ENCODE measurements at regions not wholly inside any gene's neighbourhood (a gene's known extent, or its start where the extent isn't known, plus 50 kb on each side); places are given as distances from the start of the nearest gene placed in this dataset.
"Not testable (repeated sequence)": the region's sequence is repeated elsewhere in the genome, so short reads cannot be mapped to it uniquely, and the experiment has no call there.

DNA sequence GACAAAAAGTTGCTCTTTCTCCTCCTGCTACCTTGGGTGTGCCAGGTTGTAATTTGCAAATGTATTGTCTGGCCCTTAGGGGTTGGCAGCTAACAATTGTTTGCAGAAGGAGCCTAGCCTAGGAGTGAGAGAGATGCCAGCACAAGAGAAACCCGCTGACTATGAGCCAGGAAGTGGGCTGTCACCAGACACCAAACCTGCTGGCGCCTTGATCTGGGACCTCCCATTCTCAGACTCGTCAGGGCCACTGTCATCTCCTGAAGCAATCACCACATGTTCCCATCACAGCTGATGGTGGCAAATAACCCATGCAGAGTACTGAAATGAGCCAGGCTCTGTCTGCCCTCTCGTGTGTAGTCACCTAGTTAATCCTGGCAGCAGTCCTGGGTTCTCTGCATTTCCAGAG, 406.4 kb upstream of the NPAP1 start:
- peaks cover 28% of the 10 kb centered on the region for H3K36me3 Mint-ChIP-seq
- peaks cover 20% of the 10 kb centered on the region; the same call in 1 of the 2 replicates for H3K9me3 Mint-ChIP-seq
- ChIA-PET POLR2A (no interaction called here), CTCF (no interaction called here)
- H3K27me3 Mint-ChIP-seq (ENCODE audit: low read depth), result peaks cover 2% of the 10 kb centered on the region; the same call in 1 of the 2 replicates
- H3K27ac Mint-ChIP-seq, result no peak overlapping the region
- DNase-seq (ENCODE audit: low spot score) (no peak), ATAC-seq (peak; percentile 34)
- H3K4me1 Mint-ChIP-seq, result peaks cover 13% of the 10 kb centered on the region
- TF ChIP-seq, protein P1, sequence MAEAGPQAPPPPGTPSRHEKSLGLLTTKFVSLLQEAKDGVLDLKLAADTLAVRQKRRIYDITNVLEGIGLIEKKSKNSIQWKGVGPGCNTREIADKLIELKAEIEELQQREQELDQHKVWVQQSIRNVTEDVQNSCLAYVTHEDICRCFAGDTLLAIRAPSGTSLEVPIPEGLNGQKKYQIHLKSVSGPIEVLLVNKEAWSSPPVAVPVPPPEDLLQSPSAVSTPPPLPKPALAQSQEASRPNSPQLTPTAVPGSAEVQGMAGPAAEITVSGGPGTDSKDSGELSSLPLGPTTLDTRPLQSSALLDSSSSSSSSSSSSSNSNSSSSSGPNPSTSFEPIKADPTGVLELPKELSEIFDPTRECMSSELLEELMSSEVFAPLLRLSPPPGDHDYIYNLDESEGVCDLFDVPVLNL (CRISPR knock-in tag; IDR thresholded peaks at IDR 0.05; ENCODE audit: borderline replicate concordance, low read depth), result no peak
- TF ChIP-seq ATF1 (CRISPR knock-in tag; IDR thresholded peaks at IDR 0.05) (no peak), IRF2 (CRISPR knock-in tag; IDR thresholded peaks at IDR 0.05; ENCODE audit: borderline replicate concordance, low read depth) (no peak), HMGXB4 (CRISPR knock-in tag; IDR thresholded peaks at IDR 0.05) (no peak)
- no peak overlapping the region for H3K4me3 Mint-ChIP-seq

GRCh38 chr15:24269923-24270322, 405.7 kb upstream of the NPAP1 start:
- TF ChIP-seq JUN (CRISPR knock-in tag; IDR thresholded peaks at IDR 0.05) (no peak), CREB1 (CRISPR knock-in tag; IDR thresholded peaks at IDR 0.05) (no peak), IRF2 (CRISPR knock-in tag; IDR thresholded peaks at IDR 0.05; ENCODE audit: borderline replicate concordance, low read depth) (no peak), ETV6 (CRISPR knock-in tag; IDR thresholded peaks at IDR 0.05) (no peak), ELF4 (CRISPR knock-in tag; IDR thresholded peaks at IDR 0.05; ENCODE audit: low read depth) (no peak), CBFB (CRISPR knock-in tag; IDR thresholded peaks at IDR 0.05; ENCODE audit: low read depth) (no peak), ARID4B (CRISPR knock-in tag; IDR thresholded peaks at IDR 0.05; ENCODE audit: borderline replicate concordance) (no peak), FOXP1 (CRISPR knock-in tag; IDR thresholded peaks at IDR 0.05; ENCODE audit: borderline replicate concordance) (no peak), ZNF671 (CRISPR knock-in tag; IDR thresholded peaks at IDR 0.05) (no peak), MYBL2 (CRISPR knock-in tag; IDR thresholded peaks at IDR 0.05) (no peak), TEAD4 (CRISPR knock-in tag; IDR thresholded peaks at IDR 0.05) (no peak), SP1 (CRISPR knock-in tag; conservative IDR thresholded peaks at IDR 0.05) (no peak), HMGXB4 (CRISPR knock-in tag; IDR thresholded peaks at IDR 0.05) (no peak), ZNF423 (CRISPR knock-in tag; IDR thresholded peaks at IDR 0.05) (no peak), ZNF232 (CRISPR knock-in tag; IDR thresholded peaks at IDR 0.05) (no peak)
- TF ChIP-seq, protein P2, sequence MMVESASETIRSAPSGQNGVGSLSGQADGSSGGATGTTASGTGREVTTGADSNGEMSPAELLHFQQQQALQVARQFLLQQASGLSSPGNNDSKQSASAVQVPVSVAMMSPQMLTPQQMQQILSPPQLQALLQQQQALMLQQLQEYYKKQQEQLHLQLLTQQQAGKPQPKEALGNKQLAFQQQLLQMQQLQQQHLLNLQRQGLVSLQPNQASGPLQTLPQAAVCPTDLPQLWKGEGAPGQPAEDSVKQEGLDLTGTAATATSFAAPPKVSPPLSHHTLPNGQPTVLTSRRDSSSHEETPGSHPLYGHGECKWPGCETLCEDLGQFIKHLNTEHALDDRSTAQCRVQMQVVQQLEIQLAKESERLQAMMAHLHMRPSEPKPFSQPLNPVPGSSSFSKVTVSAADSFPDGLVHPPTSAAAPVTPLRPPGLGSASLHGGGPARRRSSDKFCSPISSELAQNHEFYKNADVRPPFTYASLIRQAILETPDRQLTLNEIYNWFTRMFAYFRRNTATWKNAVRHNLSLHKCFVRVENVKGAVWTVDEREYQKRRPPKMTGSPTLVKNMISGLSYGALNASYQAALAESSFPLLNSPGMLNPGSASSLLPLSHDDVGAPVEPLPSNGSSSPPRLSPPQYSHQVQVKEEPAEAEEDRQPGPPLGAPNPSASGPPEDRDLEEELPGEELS (CRISPR knock-in tag; IDR thresholded peaks at IDR 0.05), result no peak
- TF ChIP-seq, protein P3, sequence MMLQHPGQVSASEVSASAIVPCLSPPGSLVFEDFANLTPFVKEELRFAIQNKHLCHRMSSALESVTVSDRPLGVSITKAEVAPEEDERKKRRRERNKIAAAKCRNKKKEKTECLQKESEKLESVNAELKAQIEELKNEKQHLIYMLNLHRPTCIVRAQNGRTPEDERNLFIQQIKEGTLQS (CRISPR knock-in tag; conservative IDR thresholded peaks at IDR 0.05), result no peak
- ChIA-PET CTCF (no interaction called here), POLR2A (no interaction called here)
- DNase-seq (ENCODE audit: low spot score), result no peak
- Mint-ChIP-seq H3K9me3 (peaks cover 20% of the 10 kb centered on the region; the same call in 1 of the 2 replicates), H3K4me1 (peaks cover 13% of the 10 kb centered on the region), H3K36me3 (peaks cover 28% of the 10 kb centered on the region), H3K27ac (no peak overlapping the region), H3K4me3 (no peak overlapping the region), H3K27me3 (ENCODE audit: low read depth) (peaks cover 2% of the 10 kb centered on the region; the same call in 1 of the 2 replicates)
- no peak for ATAC-seq

DNA sequence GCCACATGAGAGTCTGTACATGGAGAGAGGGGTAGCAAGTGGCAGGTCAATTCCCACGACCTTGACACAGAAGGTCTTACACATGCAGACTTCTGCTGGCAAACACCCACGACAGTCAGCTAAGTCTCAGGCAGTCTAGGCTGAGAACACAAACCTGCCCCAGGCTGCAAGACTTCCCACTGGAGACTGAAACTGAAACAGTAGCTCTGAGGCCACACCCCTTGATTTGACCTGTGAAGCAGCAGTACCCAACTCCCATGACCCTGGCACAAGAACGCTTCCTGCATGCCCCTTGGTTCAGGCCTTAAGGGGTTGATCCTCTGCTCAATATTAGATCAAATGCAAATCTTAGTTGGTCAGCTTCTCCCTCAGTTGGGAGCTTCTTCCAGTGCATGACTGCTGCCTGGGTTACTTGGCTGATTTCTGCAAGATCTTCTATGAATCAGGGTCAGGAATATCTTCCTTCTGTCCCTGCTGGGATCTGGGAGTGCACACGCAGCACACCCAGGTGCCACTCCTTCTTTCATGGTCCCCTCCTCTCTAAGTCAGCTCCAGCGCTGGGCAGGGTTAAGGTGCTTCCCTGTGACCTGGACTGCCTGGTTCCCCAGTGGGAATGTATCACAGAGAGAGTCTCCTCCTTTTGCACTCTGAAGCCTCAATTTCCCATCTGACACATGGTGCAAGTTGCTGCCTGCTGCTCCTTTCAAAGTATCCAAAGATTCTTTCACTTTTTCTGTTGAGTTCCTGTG, 403.9 kb upstream of the NPAP1 start:
- CTCF ChIA-PET; ATAC-seq; DNase-seq (ENCODE audit: low spot score); H3K27ac Mint-ChIP-seq; H3K4me3 Mint-ChIP-seq; H3K27me3 Mint-ChIP-seq (ENCODE audit: low read depth); POLR2A ChIA-PET: not testable (repeated sequence)
- Mint-ChIP-seq H3K36me3 (peaks cover 32% of the 10 kb centered on the region), H3K4me1 (peaks cover 13% of the 10 kb centered on the region), H3K9me3 (peaks cover 25% of the 10 kb centered on the region)
